GM19395 (cell line): ENCODE measurements at regions not wholly inside any gene's neighbourhood (a gene's known extent, or its start where the extent isn't known, plus 50 kb on each side); places are given as distances from the start of the nearest gene placed in this dataset.

Experiments used
- ATAC-seq: cut with Tn5 transposase; IDR thresholded peaks from one replicate; pipeline ENCODE4 v1.9.1; 2021; ENCODE audit warnings: mild to moderate bottlenecking, moderate library complexity; ENCODE audit not compliant: unreplicated experiment

DNA sequence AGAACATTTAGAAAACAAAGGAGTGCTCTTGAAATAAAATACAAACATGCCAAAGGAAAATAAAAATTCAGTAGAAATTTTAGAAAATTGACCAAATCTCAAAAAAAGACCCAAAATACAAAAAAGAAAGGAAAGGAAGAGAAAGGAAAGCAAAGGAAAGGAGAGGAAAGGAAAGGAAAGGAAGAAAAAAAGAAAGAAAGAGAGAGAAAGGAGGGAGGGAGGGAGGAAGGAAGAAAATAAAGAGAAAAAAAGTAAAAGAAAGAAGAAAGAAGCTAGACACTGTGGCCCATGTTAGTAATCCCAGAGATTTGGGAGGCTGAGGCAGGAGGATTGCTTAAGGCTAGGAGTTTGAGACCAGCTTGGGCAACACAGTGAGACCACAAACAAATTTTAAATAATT, 500.1 kb upstream of the VRK2 start:
- ATAC-seq = no peak

DNA sequence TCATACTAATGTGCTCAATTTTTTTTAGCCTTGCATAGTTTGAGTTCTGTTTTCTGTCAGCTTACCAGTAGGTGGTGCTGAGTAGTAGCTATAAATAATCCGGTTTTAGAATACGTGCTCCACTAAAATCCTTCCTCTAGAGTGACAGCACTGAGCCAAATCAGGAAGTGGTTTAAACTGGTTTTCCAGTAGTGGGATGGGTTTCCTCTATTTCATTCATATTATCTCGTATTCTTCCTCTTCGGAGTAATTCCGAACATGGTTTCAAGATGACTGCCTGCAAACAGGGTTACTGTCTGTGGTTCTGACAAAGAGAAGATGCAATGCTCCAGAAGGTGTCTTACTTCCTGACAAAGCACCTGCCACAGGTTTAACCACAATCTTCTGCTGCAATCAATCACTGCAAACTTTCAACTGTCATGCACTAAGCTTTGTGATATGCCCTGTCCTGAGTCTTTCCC, 496.9 kb upstream of the VRK2 start:
- ATAC-seq = peak; percentile 80

DNA sequence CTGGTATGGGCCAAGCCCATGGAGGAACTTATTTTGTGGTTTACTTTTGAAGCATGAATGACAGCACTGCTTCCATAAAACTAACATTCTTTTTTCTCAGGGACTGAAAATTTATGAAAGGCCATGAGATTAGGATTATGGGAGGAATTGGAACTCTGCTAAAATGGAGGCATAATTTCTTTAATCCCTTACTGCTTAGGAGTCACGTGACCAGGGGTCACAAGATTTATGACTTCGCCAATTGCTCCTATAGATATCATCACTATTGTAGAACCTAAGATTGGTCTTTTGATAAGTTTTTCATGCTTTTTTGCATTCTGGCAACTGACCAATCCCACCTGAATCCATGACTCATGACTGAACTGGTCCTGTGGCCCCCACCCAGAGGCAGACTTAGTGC, 495.7 kb upstream of the VRK2 start:
- no peak for ATAC-seq

DNA sequence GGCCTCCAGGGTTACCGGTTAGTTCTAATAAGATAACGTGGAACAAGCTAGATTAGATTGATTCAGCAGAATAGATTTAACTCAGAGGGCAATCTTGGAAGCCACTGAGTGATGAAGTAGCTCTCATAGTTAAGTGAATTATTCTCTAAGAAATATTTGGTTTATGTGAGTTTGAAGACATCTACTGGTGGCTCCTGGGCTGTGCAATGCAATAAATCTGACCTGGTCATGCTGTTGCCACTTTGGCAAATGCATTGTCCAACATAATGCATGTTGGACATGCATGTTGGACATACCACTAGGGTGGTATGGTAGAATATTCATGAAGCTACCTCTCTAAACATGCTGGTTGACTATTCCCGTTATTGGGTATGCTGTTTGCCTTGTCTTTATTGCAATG, 493.7 kb upstream of the VRK2 start:
- no peak for ATAC-seq

GRCh38 chr2:57554348-57554747, 492.3 kb upstream of the VRK2 start:
- ATAC-seq = no peak

DNA sequence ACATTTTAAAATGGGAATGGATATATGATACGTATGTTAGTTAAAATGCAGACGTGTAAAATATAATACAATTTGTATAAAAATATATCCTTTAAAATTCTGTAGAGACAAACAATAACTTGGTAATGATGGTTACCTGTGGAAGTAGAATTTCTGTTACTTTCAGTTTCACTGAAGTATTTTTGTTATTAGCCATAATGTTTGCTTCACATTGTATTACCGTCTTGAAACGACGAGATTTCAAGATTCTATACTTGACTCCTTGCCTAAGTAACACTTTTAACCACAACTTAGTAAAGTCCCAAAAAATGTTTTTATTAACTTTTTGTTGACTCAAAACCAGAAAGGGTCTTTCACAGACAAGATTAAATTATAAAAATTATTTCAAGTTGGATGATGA, 488.3 kb upstream of the VRK2 start:
- no peak for ATAC-seq

GRCh38 chr2:57562495-57562894, 484.1 kb upstream of the VRK2 start:
- no peak for ATAC-seq

- ATAC-seq = no peak
These were observed 483.6 kb upstream of the VRK2 start for GRCh38 chr2:57563015-57563414.

- ATAC-seq = no peak
These were observed 479.4 kb upstream of the VRK2 start for GRCh38 chr2:57567245-57567644.

DNA sequence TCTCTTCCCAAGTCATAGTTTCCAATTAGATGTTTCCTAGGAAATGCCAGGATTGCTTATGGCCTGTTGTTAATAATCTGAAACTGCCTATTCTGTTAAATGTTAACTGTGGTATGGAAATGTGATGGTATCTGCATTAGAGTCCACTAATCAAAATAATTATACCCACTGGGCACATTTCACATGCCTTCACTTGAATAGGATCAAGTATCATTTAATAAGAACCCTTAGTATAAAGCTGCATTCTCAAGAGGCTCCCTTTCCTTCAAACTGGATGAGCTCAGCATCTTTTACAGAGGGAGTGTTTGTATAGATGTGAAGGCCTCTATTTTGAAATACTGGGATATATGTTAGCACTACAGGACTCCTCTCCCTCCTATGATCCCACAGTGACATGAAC, 477.2 kb upstream of the VRK2 start:
- no peak for ATAC-seq

DNA sequence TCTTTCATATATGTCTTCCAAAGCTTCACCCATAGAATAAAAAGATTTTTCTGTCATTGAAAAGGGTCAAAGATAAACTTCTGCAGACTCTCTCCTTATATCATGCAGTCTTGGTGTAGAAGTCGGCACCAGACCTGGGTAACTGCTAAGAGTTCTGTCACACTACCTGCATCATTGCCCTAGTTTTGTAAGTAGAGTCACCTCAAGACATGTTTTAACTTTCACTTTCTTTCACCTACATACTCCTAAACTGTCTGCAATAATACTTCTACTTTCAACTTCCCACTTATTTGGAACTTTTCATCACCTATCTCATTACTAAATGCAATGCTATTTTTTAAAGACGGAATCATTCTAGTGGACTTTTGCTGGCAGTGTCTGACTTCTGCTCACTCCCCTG, 475.6 kb upstream of the VRK2 start:
- no peak for ATAC-seq

DNA sequence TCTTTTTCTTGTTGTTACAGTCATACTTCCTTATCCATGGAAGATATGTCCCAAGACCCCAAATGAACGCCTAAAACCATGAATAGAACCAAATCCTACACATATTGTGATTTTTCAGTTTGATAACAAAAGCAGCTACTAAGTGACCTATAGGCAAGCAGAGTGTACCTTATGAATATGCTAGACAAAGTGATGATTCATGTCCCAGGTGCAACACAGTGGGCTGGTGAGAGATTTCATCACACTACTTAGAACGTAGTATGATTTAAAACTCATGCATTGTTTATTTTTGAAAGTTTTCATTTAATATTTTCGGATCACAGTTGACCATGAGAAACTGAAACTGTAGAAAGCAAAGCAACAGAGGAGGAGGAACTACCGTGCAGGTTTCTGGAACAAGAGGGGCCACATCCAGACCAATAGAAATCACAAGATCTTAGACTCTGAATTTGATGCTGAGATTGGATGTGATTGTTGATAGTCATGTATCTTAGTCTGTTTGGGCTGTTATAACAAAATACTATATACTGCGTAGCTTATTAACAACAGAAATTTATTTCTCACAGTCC, 470.8 kb upstream of the VRK2 start:
- no peak for ATAC-seq

GRCh38 chr2:57576983-57577382, 469.6 kb upstream of the VRK2 start:
- ATAC-seq = no peak

GRCh38 chr2:57597940-57598339, 448.7 kb upstream of the VRK2 start:
- ATAC-seq = no peak

DNA sequence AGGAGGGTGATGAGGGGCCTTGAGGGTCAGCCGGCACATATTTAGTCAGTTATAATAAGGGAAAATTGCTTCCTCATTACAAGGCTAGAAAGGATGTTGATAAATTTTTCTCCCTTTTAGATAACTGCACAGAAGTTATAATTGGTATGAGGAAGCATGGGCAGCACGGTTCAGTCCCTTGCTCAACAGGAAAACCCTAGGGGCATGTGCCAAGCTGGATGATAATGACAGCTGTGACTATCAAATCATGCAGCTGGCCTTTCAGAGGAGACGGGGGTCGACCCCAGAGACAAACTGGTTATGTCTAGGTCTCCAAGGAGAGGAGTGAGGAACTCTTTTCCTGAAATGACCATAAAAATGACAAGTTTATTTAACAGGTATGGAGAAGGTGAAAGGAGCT, 448.1 kb upstream of the VRK2 start:
- no peak for ATAC-seq

GRCh38 chr2:57602733-57603132, 443.9 kb upstream of the VRK2 start:
- no peak for ATAC-seq

- ATAC-seq = no peak
These were observed 431.6 kb upstream of the VRK2 start for GRCh38 chr2:57614988-57615387.

- ATAC-seq = no peak
These were observed 430.6 kb upstream of the VRK2 start for GRCh38 chr2:57615855-57616556.

DNA sequence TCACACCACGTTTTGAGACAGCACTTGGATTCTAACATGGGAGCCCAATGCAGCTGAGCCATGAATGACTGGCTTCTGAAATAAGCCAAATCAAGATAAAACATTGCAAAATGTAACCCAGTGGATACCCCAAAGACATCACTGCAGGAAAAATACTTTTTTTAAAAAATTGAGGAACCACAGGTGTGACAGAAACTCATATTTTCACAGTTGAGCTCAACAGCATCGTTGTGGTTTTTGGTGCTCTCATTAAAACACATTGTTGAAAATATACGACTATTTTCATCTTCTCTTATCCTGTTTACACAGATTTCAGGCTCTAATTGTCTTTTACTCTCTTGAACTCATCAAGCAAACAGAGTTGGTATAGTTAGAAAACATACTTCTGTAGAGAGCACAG, 429.3 kb upstream of the VRK2 start:
- ATAC-seq = no peak

DNA sequence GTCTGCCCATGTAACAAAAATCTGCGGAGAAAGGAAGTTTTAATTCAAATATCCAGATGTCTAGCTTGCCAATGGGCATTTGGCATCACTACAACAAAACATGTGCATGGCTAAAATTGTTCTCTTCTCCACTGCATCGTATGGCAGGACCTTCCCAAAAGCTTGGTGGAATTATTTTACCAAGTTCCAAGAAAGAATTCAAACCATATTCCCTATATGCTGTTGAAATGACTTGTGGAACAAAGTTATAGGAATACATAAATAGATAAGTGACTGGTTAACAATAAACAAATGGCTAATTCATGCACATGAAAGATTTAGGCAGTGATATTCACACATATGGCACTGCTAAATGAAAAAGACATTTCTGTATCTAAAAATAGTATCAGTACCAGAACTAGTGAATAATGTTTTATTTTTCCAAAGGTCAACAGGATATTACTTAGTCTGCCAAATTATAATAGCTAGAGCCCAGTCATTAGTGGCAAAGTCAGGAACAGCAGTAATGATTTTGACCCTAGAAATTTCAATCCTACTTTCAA, 425.4 kb upstream of the VRK2 start:
- ATAC-seq = no peak

- no peak for ATAC-seq
These were observed 424.6 kb upstream of the VRK2 start for GRCh38 chr2:57622009-57622408.

DNA sequence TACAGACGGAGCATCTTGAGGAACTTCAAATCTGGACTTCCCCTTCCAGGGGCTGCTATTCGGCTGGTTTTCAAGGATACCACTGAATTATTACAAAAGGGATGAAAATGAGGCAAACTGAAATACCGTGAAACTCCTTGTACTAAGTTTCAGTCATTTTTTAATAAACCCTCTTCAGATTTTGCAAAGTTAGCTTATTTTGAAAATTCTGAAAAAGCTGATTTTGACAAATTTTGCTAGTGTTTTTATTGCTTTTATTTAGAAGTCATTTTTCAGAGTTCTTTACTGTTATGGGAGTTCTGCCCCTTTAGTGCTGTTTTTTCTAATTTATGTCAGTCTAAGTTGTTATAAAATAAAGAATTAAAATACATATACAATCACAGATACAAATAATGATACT, 390.4 kb upstream of the VRK2 start:
- ATAC-seq = no peak

DNA sequence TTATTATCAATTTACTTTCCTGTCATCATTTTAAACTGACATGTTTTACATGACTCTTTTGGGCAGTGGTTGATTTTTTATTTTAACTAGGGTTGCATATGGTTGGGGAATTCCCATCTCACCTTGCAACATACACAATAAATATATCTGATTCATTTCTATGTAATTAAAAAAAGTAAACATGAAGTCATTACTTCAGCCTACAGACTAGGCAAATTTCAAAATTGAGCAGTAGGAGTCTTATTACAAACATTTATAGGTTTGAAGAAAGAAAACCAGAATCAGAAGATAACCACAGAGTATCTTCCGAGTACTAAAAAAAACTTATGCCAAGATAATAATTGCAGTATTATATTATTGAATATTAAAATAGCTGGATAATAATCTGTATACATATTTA, 377.0 kb upstream of the VRK2 start:
- ATAC-seq = no peak
